Activated CD4-positive, alpha-beta T cell treated with anti-CD3 and anti-CD28 coated beads, Interleukin-2, Interleukin-4, amounts not matched to agents 100 ng/mL and 50 ng/mL, durations not matched to agents 16 hours and 8 hours (primary cell): ENCODE measurements at regions not wholly inside any gene's neighbourhood (a gene's known extent, or its start where the extent isn't known, plus 50 kb on each side); places are given as distances from the start of the nearest gene placed in this dataset.

Experiments used
- DNase-seq: peaks from one replicate; pipeline ENCODE4 v3.0.0-alpha.2; 2020; ENCODE audit warnings: low spot score

- DNase-seq: no peak
These were observed 399.9 kb downstream of the TMEM161B start for GRCh38 chr5:87868792-87869191.

- no peak for DNase-seq
These were observed 401.4 kb downstream of the TMEM161B start for GRCh38 chr5:87867281-87867680.

DNA sequence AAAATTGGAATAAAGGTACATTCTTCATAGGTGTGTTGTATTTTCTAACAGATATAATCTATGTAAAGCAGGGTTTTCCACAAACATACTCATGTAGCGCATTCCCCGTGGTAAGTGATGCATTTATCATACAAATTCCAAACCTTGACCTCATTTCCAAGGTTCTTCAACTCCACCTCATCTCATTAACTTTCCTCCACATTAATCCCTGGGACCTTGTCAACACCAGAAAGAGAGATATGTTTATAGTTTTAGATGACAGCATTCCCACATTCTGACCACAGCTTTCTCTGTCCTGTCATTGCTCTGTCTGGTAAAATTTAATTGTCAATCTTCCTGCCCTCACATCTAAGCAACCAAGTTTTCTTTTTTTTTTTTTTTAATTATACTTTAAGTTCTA lies 415.1 kb downstream of the TMEM161B start:
- no peak for DNase-seq

GRCh38 chr5:87851603-87852002 lies 417.0 kb downstream of the TMEM161B start:
- no peak for DNase-seq

GRCh38 chr5:87850843-87851242 lies 417.8 kb downstream of the TMEM161B start:
- DNase-seq: no peak

- no peak for DNase-seq
These were observed 422.9 kb downstream of the TMEM161B start for GRCh38 chr5:87845734-87846133.

DNA sequence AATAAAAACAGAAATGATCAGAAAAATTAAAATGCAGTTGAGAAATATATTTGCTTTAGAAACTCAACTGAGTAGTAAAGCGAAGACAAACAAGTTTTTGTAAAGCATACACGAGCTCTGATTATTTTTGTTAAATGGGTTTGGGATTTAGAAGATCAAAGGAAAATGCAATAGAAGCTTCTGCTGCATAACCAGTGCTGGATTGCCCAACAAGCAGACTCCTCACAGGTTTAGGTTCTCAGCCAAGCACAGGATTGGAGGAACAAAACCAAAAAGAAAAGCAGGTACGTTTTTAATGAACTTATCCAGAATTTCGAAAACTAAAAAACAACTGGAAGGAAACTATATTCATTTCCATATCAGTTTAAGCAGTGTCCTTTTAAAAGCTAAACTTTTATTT lies 423.8 kb downstream of the TMEM161B start:
- DNase-seq: no peak

GRCh38 chr5:87844449-87844848 lies 424.2 kb downstream of the TMEM161B start:
- no peak for DNase-seq

GRCh38 chr5:87836696-87837095 lies 424.0 kb upstream of the CCNH start:
- DNase-seq: no peak

GRCh38 chr5:87831499-87831898 lies 418.8 kb upstream of the CCNH start:
- no peak for DNase-seq

GRCh38 chr5:87829217-87829551 lies 416.5 kb upstream of the CCNH start:
- DNase-seq: no peak

DNA sequence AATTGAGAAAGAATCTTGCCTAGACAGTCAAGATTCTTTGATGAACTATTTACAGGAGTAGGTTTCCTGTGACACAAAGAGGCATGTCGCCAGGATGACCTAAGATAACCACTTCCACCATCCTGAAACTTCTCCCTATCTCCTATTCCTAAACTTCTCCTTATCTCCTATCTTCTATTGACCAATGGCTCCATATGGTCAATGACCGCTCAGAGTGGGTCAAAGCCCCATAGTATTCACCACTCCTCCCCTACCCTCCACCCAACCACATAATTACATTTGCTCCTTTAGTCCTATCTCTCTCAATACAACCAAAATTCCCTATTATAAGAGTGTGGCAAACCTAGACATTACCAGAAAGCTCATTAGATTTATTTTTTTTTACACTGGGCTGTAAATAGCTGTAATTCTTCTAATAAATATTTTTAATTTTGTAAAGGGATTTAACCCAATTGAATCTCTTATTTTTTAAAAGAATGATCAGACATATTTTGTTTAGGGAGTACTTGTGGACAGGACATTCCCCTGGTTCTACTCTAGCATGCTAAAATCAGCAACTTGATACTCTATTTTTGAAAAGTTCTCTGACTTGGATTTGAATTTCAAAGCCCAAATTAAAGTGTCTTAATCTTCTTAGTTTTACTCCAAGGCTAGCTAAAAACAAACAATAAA lies 416.0 kb upstream of the CCNH start:
- DNase-seq: no peak

DNA sequence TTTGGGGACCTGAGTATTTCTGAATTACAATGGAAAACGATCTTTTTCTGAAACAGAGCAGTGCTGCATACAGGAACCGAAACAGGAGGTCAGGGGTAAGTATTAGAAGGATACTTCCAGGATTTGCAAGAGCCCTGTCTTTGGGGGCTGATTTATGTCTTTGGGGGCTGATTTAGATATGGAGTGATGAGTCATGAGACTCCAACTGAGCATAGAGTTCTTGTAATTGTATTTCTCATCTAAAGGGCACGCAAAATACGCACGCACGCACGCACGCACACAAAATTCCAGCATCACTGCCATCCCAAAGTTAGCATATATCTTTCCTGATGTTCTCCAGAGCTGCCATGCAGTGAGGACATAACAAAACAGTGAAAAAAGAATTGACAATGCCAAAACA lies 414.8 kb upstream of the CCNH start:
- DNase-seq: no peak

DNA sequence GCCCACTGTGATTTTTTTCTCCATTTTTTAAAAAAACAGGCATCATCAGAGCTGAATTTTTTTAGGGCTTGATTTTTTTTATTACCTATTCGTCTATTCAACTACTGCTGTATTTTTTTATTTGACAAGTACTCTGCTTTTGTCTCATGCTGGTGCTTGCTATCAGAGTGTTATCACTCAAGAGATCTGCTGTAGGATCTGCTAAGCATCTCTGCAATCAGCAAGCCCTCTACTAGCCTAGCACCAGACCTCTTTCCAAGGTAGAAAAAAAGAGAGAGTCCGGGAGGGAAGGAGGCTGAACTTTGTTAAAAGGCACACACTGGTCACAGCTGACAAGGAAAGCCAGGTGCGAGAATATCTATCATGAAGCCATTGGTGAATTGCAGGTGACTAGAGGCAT lies 413.8 kb upstream of the CCNH start:
- no peak for DNase-seq

DNA sequence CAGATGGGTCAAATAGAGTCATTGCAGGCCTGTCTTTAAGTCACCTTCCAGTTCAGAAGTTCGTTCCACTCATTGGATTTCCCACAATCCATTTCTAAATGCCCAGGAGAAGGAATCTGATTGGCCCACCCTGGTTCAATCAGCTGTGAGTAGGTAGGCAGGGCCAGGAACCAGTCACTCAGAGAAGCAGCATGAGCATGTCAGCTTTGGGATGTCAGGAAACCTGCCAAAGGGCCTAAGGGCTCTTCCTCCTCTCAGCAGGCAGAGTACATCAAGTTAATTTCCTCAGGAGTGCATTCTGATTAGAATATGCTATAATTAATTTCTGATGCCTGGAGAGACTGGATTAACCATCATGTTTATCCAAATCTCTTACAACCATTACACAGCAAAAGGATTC lies 412.9 kb upstream of the CCNH start:
- no peak for DNase-seq

GRCh38 chr5:87807783-87808182 lies 395.1 kb upstream of the CCNH start:
- DNase-seq: no peak

DNA sequence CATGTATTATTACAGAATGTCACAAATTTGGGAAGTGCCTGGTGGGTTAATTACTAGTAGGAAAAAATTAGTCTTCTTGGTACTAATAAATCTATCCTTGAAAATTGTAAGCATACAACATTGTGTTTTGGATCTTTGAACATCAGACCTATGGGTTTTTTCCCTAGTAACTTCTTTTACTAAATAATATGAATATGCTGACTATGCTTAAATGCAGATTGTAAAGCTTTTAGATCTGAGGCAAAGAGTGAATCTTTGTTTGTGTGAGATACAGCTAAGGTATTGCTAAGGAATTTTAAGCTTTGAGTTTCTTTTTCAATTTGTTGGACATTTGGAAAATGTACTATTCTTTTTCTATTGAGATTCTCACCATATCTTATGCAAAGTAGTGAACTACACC lies 390.6 kb upstream of the CCNH start:
- DNase-seq: no peak

DNA sequence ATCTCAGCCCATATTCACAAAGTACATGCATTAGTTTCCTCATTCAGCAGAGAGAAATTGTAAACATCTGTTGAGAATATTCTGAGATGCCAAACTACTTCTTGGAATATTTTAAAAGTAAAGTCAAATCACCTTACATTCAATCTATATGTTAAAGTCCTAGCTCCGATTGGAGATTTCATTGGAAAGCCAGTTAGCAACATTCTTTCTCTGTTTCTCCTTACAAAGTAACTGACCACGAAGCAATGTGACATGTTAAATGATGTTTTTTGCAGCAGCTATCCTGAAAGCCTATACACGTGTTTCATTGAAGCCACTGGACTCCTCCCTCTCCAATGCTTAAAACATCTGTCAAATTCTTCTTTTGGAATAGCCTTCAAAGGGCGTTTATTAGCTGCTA lies 379.1 kb upstream of the CCNH start:
- no peak for DNase-seq

- no peak for DNase-seq
These were observed 375.7 kb upstream of the CCNH start for GRCh38 chr5:87788416-87788815.

DNA sequence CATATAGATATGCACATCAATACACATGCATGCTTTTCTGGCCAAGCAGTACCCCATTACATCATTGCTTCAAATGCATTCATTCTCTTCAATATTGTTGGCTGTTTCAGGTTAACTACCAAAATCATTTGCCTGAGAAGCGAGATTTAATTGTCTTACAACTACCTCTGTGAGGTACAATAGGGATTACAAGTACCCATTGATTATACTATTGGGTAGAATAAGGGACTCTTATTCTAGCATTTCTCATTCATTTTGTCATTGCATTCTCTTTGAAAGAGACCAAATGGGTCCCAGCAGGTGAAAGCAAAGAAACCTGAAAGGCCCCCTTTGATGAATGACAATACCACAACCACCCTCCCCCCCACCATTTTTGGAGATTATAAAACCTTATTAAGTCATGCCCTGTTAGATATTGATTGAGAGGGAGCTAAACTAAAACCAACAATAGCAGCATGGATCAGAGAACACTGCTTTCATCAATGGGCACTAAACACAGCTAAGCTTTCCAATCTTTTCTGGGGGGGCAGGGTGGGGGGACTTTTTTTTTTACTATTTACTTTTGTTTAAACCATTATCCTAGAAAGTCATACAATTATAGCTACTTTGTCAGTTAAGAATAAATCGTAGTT lies 375.0 kb upstream of the CCNH start:
- no peak for DNase-seq

- DNase-seq: no peak
These were observed 374.4 kb upstream of the CCNH start for GRCh38 chr5:87787086-87787485.

- no peak for DNase-seq
These were observed 373.7 kb upstream of the CCNH start for GRCh38 chr5:87786471-87786870.

- DNase-seq: no peak
These were observed 373.0 kb upstream of the CCNH start for GRCh38 chr5:87785554-87786335.
